Tongue (tissue), 1 donor: ENCODE measurements at regions not wholly inside any gene's neighbourhood (a gene's known extent, or its start where the extent isn't known, plus 50 kb on each side); places are given as distances from the start of the nearest gene placed in this dataset.

Experiments
- DNase-seq: peaks from one replicate; pipeline ENCODE4 v3.0.0-alpha.2; 2015

- no peak for DNase-seq
These were observed 64.2 kb upstream of the TFAP2D start for GRCh38 chr6:50649086-50649485.

- no peak for DNase-seq
These were observed 60.1 kb upstream of the TFAP2D start for GRCh38 chr6:50653253-50653652.

GRCh38 chr6:50654155-50654554, 59.2 kb upstream of the TFAP2D start:
- no peak for DNase-seq

GRCh38 chr6:50655848-50656453, 57.4 kb upstream of the TFAP2D start:
- DNase-seq, result no peak

- no peak for DNase-seq
These were observed 55.8 kb upstream of the TFAP2D start for GRCh38 chr6:50657513-50657912.

GRCh38 chr6:50658561-50658960, 54.8 kb upstream of the TFAP2D start:
- no peak for DNase-seq

GRCh38 chr6:50661636-50662035, 51.7 kb upstream of the TFAP2D start:
- DNase-seq, result no peak
